H1 (cell line): ENCODE measurements at regions not wholly inside any gene's neighbourhood (a gene's known extent, or its start where the extent isn't known, plus 50 kb on each side); places are given as distances from the start of the nearest gene placed in this dataset.

Experiments used
- CEBPB ChIP-seq: IDR thresholded peaks from 2 replicates; pipeline ENCODE4 v1.6.1; 2012; ENCODE audit warnings: low read depth, low read length
- CTCF ChIP-seq, 3 experiments: IDR thresholded peaks; 1 replicate in 2 of 3; 2 replicates in 1 of 3; pipeline versions ENCODE4 v1.5.1 to v1.6.1; 2011; ENCODE audit warnings: low read length in 3 of 3, mild to moderate bottlenecking in 3 of 3, inconsistent platforms in 2 of 3, low read depth in 1 of 3, moderate library complexity in 1 of 3; ENCODE audit not compliant: insufficient read depth in 1 of 3; ENCODE audit errors: control extremely low read depth in 1 of 3
- EGR1 ChIP-seq: IDR thresholded peaks from 2 replicates; pipeline ENCODE4 v1.6.1; 2011; ENCODE audit warnings: low read depth, low read length, borderline replicate concordance
- MAX ChIP-seq: IDR thresholded peaks from 2 replicates; pipeline ENCODE4 v1.6.1; 2012; ENCODE audit warnings: inconsistent platforms
- POLR2AphosphoS5 ChIP-seq: IDR thresholded peaks from 2 replicates; pipeline ENCODE4 v1.6.1; 2011; ENCODE audit warnings: low read depth, low read length
- SUZ12 ChIP-seq: fragments of 200-600 bp; sonication (generic); IDR thresholded peaks from 2 replicates; pipeline ENCODE4 v1.6.1; 2012; ENCODE audit warnings: mild to moderate bottlenecking, inconsistent platforms, low read length, moderate library complexity, mixed read lengths
- YY1 ChIP-seq: IDR thresholded peaks from 2 replicates; pipeline ENCODE4 v1.6.1; 2011; ENCODE audit warnings: low read depth, mild to moderate bottlenecking, low read length
- ZNF274 ChIP-seq: IDR thresholded peaks from 2 replicates; pipeline ENCODE4 v1.7.0; 2012; ENCODE audit warnings: low read length, borderline replicate concordance; ENCODE audit errors: extremely low read depth

- TF ChIP-seq CTCF (IDR thresholded peaks at IDR 0.05; ENCODE audit: control extremely low read depth in 1 of 3, insufficient read depth in 1 of 3, low read depth in 1 of 3, low read length in 3 of 3) (no peak), YY1 (no peak), EGR1 (no peak), SUZ12 (no peak), CEBPB (no peak), MAX (no peak), POLR2AphosphoS5 (no peak), ZNF274 (no peak)
These were observed 88.9 kb upstream of the SEC61G start for GRCh38 chr7:54847921-54848320.
